DND-41 (cell line): ENCODE measurements at regions not wholly inside any gene's neighbourhood (a gene's known extent, or its start where the extent isn't known, plus 50 kb on each side); places are given as distances from the start of the nearest gene placed in this dataset.

Source experiments
- CTCF ChIP-seq: IDR thresholded peaks from 2 replicates; pipeline ENCODE4 v1.5.1; 2012; ENCODE audit warnings: borderline replicate concordance, low read length, moderate library complexity, mild to moderate bottlenecking; ENCODE audit not compliant: poor library complexity, severe bottlenecking; ENCODE audit errors: extremely low read depth
- EZH2 ChIP-seq: IDR thresholded peaks from 3 replicates; pipeline ENCODE4 v1.6.1; 2012; ENCODE audit warnings: borderline replicate concordance, low read depth, mild to moderate bottlenecking, moderate library complexity, low read length, inconsistent platforms; ENCODE audit not compliant: severe bottlenecking

- TF ChIP-seq CTCF (no peak), EZH2 (no peak)
These were observed 307.8 kb downstream of the TSHZ3 start for GRCh38 chr19:31041461-31041860.
